ENCODE measurements at regions not wholly inside any gene's neighbourhood (a gene's known extent, or its start where the extent isn't known, plus 50 kb on each side); places are given as distances from the start of the nearest gene placed in this dataset.

GRCh38 chr20:57936636-57937385 is 227.0 kb upstream of the PMEPA1 start:
- TF ChIP-seq EZH2phosphoT487 (IDR thresholded peaks at IDR 0.05; ENCODE audit: borderline replicate concordance, low read depth, low read length) (no peak), CTCF (conservative IDR thresholded peaks at IDR 0.05; ENCODE audit: low read length) (no peak)

All from OCI-LY7 (cell line).